ENCODE measurements at regions not wholly inside any gene's neighbourhood (a gene's known extent, or its start where the extent isn't known, plus 50 kb on each side); places are given as distances from the start of the nearest gene placed in this dataset.

GRCh38 chr5:59959330-59959729 is 65.8 kb upstream of the PDE4D start:
- H3K4me1 ChIP-seq (ENCODE audit: insufficient read depth, poor library complexity, severe bottlenecking) = no peaks in the 10 kb centered on the region
- no peak for TF ChIP-seq CTCF (IDR thresholded peaks at IDR 0.05; ENCODE audit: poor library complexity, severe bottlenecking)

DNA sequence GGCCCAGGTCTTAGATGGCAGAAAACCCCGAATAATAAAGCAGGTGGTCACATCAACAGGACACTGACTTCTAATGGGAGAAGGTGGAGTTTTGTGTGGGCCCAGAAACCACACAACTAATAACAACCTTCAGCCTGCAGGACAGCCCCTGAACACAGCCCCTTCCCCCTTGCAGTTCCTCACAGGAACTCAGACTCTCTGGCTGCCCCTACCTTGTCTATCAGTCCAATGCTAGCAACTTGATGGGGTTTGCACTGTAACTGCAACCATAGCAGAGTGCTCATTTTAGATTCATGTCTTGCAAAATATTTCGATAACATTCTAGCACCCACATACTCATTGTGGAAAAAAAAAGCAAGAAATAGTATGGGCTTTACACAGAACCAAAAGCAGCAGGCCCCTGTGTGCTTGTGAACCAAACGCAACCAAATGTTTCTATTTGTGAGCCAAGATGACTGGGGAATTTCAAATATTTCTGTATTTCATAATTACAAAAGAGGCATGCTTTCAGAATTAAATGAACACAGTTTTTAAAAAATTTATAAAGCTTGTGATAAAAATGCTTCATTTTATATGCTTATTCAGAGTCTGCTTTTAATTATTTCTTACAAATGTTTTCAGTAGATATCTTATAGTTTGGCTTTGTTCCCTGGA is 62.7 kb upstream of the PDE4D start:
- no peaks in the 10 kb centered on the region for H3K4me1 ChIP-seq (ENCODE audit: insufficient read depth, poor library complexity, severe bottlenecking)
- no peaks in the 10 kb centered on the region for H3K36me3 ChIP-seq (ENCODE audit: low read depth)
- DNase-seq (ENCODE audit: low spot score) (no peak), ATAC-seq (ENCODE audit: low read depth) (no peak)
- no peak overlapping the region for H3K27ac ChIP-seq (ENCODE audit: poor library complexity, severe bottlenecking)
- no peak overlapping the region for H3K4me3 ChIP-seq (ENCODE audit: severe bottlenecking)
- H3K9me3 ChIP-seq (ENCODE audit: severe bottlenecking) = no peaks in the 10 kb centered on the region
- peaks cover 56% of the 10 kb centered on the region for H3K27me3 ChIP-seq (ENCODE audit: insufficient read depth, poor library complexity, severe bottlenecking)
- no peak for TF ChIP-seq CTCF (IDR thresholded peaks at IDR 0.05; ENCODE audit: poor library complexity, severe bottlenecking)

More at GRCh38 chr5:59959330-59959729, 65.8 kb upstream of the PDE4D start:
- H3K27me3 ChIP-seq (ENCODE audit: insufficient read depth, poor library complexity, severe bottlenecking) = peaks cover 34% of the 10 kb centered on the region
- no peak overlapping the region for H3K27ac ChIP-seq (ENCODE audit: poor library complexity, severe bottlenecking)
- ATAC-seq (ENCODE audit: low read depth) (no peak), DNase-seq (ENCODE audit: low spot score) (no peak)
- H3K36me3 ChIP-seq (ENCODE audit: low read depth) = no peaks in the 10 kb centered on the region
- no peak overlapping the region for H3K4me3 ChIP-seq (ENCODE audit: severe bottlenecking)
- H3K9me3 ChIP-seq (ENCODE audit: severe bottlenecking) = no peaks in the 10 kb centered on the region

GRCh38 chr5:59955241-59955640 is 61.7 kb upstream of the PDE4D start:
- Histone ChIP-seq H3K9me3 (ENCODE audit: severe bottlenecking) (no peaks in the 10 kb centered on the region), H3K36me3 (ENCODE audit: low read depth) (no peaks in the 10 kb centered on the region), H3K27me3 (ENCODE audit: insufficient read depth, poor library complexity, severe bottlenecking) (peaks cover 56% of the 10 kb centered on the region), H3K4me3 (ENCODE audit: severe bottlenecking) (no peak overlapping the region), H3K27ac (ENCODE audit: poor library complexity, severe bottlenecking) (no peak overlapping the region), H3K4me1 (ENCODE audit: insufficient read depth, poor library complexity, severe bottlenecking) (no peaks in the 10 kb centered on the region)
- no peak for DNase-seq (ENCODE audit: low spot score)
- TF ChIP-seq CTCF (IDR thresholded peaks at IDR 0.05; ENCODE audit: poor library complexity, severe bottlenecking) = no peak
- ATAC-seq (ENCODE audit: low read depth) = peak; percentile 25; the same call in 1 of the 3 replicates

- DNase-seq (ENCODE audit: low spot score) = no peak
- no peak for TF ChIP-seq CTCF (IDR thresholded peaks at IDR 0.05; ENCODE audit: poor library complexity, severe bottlenecking)
Measured at GRCh38 chr5:59943452-59944113, 50.1 kb upstream of the PDE4D start.

More at GRCh38 chr5:59943452-59944113, 50.1 kb upstream of the PDE4D start:
- H3K9me3 ChIP-seq (ENCODE audit: severe bottlenecking) = no peaks in the 10 kb centered on the region
- H3K36me3 ChIP-seq (ENCODE audit: low read depth) = no peaks in the 10 kb centered on the region
- peaks cover 10% of the 10 kb centered on the region for H3K27me3 ChIP-seq (ENCODE audit: insufficient read depth, poor library complexity, severe bottlenecking)
- H3K4me3 ChIP-seq (ENCODE audit: severe bottlenecking) = no peak overlapping the region
- no peak overlapping the region for H3K27ac ChIP-seq (ENCODE audit: poor library complexity, severe bottlenecking)
- ATAC-seq (ENCODE audit: low read depth) = no peak
- no peaks in the 10 kb centered on the region for H3K4me1 ChIP-seq (ENCODE audit: insufficient read depth, poor library complexity, severe bottlenecking)

Measured in RWPE2 (cell line).